Peyer's patch (tissue), 4 donors: ENCODE measurements at regions not wholly inside any gene's neighbourhood (a gene's known extent, or its start where the extent isn't known, plus 50 kb on each side); places are given as distances from the start of the nearest gene placed in this dataset.

ENCODE experiments used
- CTCF ChIP-seq, 6 experiments: fragments of 450-650 bp in 4 of 6; fragments of 200-600 bp in 2 of 6; sonication (generic) in 1 of 6; IDR thresholded peaks; one replicate each; pipeline ENCODE4 v1.5.1; 2017 to 2019; ENCODE audit warnings: antibody characterized with exemption in 6 of 6, mild to moderate bottlenecking in 3 of 6, moderate library complexity in 1 of 6
- POLR2A ChIP-seq, 2 donors: fragments of 450-650 bp; IDR thresholded peaks; one replicate each; pipeline ENCODE4 v1.5.1; 2017; ENCODE audit warnings: antibody characterized with exemption in 2 of 2, mild to moderate bottlenecking in 2 of 2, moderate library complexity in 2 of 2

GRCh38 chr10:47078393-47079203 lies 167.4 kb downstream of the PTPN20 start:
- no peak for TF ChIP-seq POLR2A (IDR thresholded peaks at IDR 0.05)
- TF ChIP-seq CTCF (IDR thresholded peaks at IDR 0.05), result no peak
